ENCODE measurements at regions not wholly inside any gene's neighbourhood (a gene's known extent, or its start where the extent isn't known, plus 50 kb on each side); places are given as distances from the start of the nearest gene placed in this dataset.

DNA sequence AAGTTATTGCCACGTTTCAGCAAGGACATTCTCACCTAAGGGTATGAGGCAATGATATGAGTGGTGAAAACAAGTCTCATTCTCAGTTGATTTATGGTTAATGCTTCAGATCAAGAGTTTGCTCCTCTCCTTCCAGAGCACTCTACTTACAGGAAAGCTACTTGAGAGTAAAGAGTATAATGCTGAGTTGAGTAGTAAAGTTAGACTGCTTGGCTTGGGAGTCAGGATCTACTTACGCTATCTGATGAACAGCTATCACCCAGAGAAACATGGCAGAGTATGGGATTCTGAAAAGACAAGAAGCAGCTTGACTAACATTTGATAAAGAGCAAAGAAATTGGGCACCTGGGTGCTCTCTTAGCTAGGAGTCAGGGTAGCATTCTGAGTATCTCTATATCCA lies 211.8 kb downstream of the GLUD2 start:
- Histone ChIP-seq H3K27ac (no peak overlapping the region), H3K9me3 (ENCODE audit: low read depth) (no peaks in the 10 kb centered on the region), H3K36me3 (no peaks in the 10 kb centered on the region), H3K4me3 (no peak overlapping the region), H3K27me3 (no peaks in the 10 kb centered on the region), H3K4me1 (ENCODE audit: low read depth) (no peaks in the 10 kb centered on the region)
- TF ChIP-seq, protein P1, sequence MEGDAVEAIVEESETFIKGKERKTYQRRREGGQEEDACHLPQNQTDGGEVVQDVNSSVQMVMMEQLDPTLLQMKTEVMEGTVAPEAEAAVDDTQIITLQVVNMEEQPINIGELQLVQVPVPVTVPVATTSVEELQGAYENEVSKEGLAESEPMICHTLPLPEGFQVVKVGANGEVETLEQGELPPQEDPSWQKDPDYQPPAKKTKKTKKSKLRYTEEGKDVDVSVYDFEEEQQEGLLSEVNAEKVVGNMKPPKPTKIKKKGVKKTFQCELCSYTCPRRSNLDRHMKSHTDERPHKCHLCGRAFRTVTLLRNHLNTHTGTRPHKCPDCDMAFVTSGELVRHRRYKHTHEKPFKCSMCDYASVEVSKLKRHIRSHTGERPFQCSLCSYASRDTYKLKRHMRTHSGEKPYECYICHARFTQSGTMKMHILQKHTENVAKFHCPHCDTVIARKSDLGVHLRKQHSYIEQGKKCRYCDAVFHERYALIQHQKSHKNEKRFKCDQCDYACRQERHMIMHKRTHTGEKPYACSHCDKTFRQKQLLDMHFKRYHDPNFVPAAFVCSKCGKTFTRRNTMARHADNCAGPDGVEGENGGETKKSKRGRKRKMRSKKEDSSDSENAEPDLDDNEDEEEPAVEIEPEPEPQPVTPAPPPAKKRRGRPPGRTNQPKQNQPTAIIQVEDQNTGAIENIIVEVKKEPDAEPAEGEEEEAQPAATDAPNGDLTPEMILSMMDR (IDR thresholded peaks at IDR 0.05; ENCODE audit: low read depth, low read length), result no peak
- DNase-seq (ENCODE audit: low read depth in 1 of 2, low spot score in 1 of 2), result no peak

DNA sequence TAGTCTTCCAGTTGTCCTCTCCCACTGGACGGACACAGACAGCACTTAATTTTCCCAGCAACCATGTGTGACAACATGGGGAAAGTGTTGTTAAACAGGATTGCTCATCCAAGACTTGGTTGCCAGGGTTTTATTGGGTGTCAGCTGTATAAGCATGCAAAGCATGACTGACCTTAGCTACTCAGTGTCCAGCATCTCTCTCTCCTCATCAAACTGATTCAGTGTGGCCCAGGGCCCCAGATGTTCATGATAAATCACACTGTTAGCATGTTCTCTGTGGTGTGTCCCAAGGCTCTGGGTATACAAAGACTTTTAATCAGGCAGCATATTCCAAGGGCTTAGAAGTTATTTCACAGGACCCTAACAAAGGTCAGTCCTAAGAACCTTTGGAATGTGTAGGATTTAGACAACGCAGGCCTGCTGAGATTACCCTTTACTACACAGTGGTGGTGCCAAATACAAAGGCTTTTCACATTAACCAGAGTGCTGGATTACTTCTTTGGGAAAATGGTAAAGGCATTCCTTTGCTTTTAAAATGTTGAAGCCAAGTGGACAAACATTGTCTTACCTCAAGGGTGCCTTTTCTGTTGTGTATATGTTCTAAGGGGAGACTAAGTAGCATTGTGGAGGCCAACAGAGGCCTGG lies 213.3 kb downstream of the GLUD2 start:
- TF ChIP-seq, protein P1 (IDR thresholded peaks at IDR 0.05; ENCODE audit: low read depth, low read length), result no peak

DNA sequence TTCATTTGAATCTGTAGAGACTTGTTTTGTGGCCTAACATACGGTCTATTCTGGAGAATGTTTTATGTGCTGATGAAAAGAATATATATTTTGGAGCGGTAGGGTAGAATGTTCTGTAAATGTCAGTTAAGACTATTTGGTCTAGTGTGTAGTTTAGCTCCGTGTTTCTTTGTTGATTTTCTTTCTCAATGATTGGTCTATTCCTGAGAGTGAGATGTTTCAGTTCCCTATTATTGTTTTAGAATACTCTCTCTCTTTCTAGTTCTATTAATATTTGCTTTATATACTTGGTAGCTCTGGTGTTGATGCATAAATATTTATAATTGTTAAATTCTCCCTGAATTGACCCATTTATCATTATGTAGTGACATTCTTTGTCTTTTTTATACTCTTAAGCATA lies 236.5 kb downstream of the GLUD2 start:
- Histone ChIP-seq H3K4me1 (ENCODE audit: low read depth) (no peaks in the 10 kb centered on the region), H3K9me3 (ENCODE audit: low read depth) (no peaks in the 10 kb centered on the region), H3K27ac (no peak overlapping the region), H3K4me3 (no peak overlapping the region), H3K27me3 (no peaks in the 10 kb centered on the region), H3K36me3 (no peaks in the 10 kb centered on the region)
- TF ChIP-seq, protein P1 (IDR thresholded peaks at IDR 0.05; ENCODE audit: low read depth, low read length), result no peak
- no peak for DNase-seq (ENCODE audit: low read depth in 1 of 2, low spot score in 1 of 2)

More for the DNA sequence above, 213.3 kb downstream of the GLUD2 start:
- H3K36me3 ChIP-seq, result no peaks in the 10 kb centered on the region
- no peak overlapping the region for H3K4me3 ChIP-seq
- no peaks in the 10 kb centered on the region for H3K9me3 ChIP-seq (ENCODE audit: low read depth)
- H3K4me1 ChIP-seq (ENCODE audit: low read depth), result no peaks in the 10 kb centered on the region
- H3K27ac ChIP-seq, result no peak overlapping the region
- H3K27me3 ChIP-seq, result no peaks in the 10 kb centered on the region
- DNase-seq (ENCODE audit: low read depth in 1 of 2, low spot score in 1 of 2), result no peak

DNA sequence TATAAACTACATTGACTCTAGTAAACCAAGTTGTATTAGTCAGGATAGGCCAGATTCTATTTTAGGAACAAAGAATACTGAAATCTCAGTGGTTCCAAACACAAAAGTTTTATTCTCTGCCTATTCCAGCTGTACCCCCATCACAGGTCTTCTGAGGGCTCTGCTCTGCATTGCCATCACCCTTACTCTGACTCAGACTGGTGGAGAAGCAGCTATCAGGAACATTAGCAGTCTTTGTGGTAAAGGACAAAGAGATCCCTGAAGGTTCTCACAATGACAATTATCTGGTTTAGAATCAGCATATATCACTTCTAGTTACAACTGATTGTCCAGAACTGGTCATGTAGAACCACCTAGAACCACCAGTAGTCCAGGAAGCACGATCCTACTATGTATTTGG lies 251.1 kb downstream of the GLUD2 start:
- Histone ChIP-seq H3K4me1 (ENCODE audit: low read depth) (no peaks in the 10 kb centered on the region), H3K27me3 (no peaks in the 10 kb centered on the region), H3K9me3 (ENCODE audit: low read depth) (no peaks in the 10 kb centered on the region), H3K36me3 (no peaks in the 10 kb centered on the region), H3K27ac (no peak overlapping the region), H3K4me3 (no peak overlapping the region)
- no peak for DNase-seq (ENCODE audit: low read depth in 1 of 2, low spot score in 1 of 2)
- TF ChIP-seq, protein P1 (IDR thresholded peaks at IDR 0.05; ENCODE audit: low read depth, low read length), result no peak

DNA sequence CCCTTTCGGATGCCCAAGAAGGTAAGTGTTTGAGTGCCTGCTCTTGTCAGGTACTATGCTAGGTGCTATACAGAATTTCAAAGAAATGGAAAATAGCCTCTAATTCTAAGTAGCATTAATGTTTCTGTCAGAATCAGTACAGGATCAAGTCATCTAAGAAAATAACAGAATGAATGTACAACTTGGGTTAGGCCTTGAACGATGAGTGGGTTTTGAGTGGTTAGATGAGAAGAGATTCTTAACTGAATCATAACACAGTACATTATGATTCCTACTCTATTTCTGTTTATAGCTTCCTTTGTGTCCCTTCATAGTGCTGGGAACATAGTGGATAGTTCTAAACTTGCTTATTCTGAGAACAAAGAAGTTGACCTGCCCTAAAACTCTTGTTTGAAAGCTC lies 253.9 kb downstream of the GLUD2 start:
- DNase-seq (ENCODE audit: low read depth in 1 of 2, low spot score in 1 of 2), result no peak
- H3K36me3 ChIP-seq, result no peaks in the 10 kb centered on the region
- no peak overlapping the region for H3K27ac ChIP-seq
- TF ChIP-seq, protein P1 (IDR thresholded peaks at IDR 0.05; ENCODE audit: low read depth, low read length), result no peak
- H3K4me3 ChIP-seq, result no peak overlapping the region
- H3K4me1 ChIP-seq (ENCODE audit: low read depth), result no peaks in the 10 kb centered on the region
- no peaks in the 10 kb centered on the region for H3K9me3 ChIP-seq (ENCODE audit: low read depth)
- H3K27me3 ChIP-seq, result no peaks in the 10 kb centered on the region

All from cardiac muscle cell (in vitro differentiated cells and primary cell).